Inflammatory macrophage treated with lipopolysaccharide for 4 hours (primary cell): ENCODE measurements at regions not wholly inside any gene's neighbourhood (a gene's known extent, or its start where the extent isn't known, plus 50 kb on each side); places are given as distances from the start of the nearest gene placed in this dataset.
"Not testable (repeated sequence)": the region's sequence is repeated elsewhere in the genome, so short reads cannot be mapped to it uniquely, and the experiment has no call there.

Experiments used
- DNase-seq: peaks from one replicate; pipeline ENCODE4 v3.0.0-alpha.2; 2020

GRCh38 chr18:35770376-35771014, 189.0 kb downstream of the GALNT1 start:
- peak; percentile 51 for DNase-seq

DNA sequence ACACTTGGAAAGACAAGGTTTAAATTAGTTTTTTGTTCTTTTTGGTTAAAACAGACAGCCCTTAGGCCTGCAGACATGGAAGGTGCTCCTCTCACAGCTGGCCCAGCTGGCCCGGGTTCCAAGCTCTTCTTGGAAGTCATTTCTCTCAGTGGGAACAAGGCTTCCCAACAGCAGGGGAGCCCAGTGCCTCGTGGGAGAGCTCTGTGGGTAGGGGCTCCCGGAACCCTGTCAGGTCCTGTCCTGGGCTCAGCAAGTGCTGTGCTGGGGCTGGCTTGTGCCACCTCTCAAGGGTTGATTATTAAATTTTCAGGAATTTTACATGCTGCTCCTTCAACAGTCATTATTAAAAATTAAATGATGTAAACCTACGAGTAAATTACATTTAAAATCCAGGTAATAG, 189.6 kb downstream of the GALNT1 start:
- DNase-seq = no peak

GRCh38 chr18:35775887-35776286, 194.3 kb downstream of the GALNT1 start:
- no peak for DNase-seq

DNA sequence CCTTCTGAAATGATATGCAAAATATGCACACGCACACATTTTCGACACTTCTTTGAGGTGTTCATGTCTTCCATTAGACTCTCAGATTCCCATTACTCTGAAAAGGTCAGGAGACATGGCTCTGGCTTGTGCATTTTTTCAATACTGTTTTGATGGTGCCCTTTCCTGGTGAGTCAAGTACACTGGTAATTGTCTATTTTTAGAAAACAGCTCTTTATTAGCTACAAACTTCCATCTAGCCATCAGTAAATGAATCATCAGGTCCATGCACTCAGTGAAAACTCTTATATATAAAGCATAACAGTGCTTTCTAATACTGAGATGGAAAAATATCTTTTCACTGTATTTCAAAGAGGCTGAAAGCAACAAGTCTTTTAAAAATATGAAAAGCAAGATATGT, 194.9 kb downstream of the GALNT1 start:
- DNase-seq = no peak

DNA sequence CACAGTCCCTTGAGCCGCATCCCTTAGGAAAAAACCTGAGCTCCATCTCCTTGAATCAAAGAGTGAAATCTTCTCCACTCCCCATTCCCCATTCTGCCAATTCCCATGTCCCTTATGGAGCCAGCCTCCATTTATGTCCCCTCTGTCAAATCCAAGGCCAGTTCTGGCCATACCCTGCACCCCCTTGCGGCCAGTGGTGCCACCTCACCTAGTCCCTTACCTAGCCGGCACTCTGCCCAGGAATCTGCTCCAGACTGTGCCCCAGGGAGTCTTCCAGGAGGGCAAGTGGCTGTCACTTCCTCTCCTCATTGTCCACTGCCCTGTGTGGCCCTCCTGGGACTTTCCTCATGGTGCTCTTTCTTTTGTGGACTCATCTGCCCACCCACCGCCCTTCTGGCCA, 195.4 kb upstream of the RMP24 start:
- DNase-seq = no peak

DNA sequence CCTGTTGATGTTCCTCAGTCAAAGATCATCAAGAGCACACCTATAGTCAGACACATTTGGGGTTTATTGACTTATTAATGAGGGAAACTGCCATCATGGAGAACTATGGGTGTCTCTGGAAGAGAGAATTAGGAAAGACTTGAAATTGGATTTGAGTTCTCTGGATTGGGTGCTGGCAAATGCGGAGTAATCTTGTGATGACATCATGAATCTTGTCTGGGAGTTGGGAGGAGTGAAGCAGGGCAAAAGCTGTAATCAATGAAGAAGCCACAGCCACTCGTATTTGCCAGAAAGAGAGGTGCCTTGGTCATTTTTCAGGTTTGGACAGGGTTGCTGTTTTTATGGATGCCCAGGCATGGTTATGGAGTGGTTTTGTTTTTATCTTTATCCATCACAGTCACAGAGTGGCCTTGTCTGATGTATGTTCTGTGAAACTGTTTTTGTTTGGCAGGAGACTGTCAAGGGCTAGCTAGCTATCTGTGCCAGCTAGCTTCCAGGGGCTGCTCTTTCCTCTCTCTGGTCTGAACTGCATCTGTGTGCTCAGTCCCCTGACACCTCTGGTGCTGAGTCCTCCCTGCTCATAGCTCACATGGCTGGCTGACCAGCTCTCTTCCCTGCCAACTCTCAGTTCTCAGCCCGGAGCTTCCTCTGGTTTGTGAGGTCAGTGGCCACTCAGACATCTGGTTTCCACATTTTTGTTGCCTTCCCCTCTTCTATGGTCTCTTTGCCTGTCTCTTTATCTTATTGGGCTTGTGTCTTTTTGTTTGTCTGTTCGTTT, 193.4 kb upstream of the RMP24 start:
- DNase-seq = no peak

- no peak for DNase-seq
Measured at GRCh38 chr18:35780937-35781336, 191.5 kb upstream of the RMP24 start.

- DNase-seq = no peak
Measured at GRCh38 chr18:35782926-35783325, 189.6 kb upstream of the RMP24 start.

DNA sequence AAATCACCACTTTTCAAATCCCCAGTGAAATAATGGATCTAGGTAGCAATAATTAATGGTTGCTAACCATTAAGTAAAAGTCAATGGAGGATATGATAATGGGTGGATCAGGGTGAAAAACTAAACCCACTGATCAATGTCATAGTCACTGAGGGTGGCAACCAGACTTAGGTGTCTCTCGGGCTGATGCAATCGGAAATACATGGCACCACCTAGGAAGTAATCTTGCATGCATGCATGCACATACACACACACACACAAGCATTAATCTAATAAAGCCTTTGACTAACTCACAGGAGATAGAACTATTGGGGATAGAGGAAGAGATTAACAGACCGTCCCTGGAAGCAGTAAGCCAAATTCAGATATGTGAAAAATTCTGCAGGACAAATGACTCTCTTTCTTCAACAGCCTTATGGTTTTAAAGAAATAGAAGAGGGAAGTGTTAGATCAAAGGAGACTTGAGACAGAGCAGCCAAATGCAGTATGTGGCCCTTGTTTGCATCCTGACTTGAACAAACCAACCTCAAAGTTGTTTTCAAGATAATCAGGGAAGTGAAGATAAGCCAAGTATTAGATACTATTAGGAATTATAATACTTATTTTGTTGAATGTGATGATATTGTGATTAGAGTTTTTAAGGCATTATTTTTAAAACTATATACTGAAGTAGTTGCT, 186.0 kb upstream of the RMP24 start:
- no peak for DNase-seq

DNA sequence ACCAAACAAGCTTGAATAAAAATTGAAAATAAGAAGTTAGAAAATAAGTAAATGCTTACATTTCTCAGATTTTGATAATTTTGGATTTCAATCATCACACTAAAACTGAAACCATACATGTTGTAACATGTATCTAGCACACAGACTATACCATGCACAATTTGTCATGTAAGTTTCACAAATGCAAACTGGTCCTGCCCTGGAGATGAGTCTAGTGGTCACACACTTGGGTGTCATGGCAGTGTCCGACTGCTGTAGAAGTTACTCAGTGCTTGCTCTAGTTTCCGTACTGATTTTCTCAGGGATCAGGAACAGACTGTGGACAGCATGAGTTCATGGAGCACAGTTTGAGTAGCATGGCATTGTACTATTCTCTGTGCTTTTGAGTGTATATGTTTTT, 182.9 kb upstream of the RMP24 start:
- no peak for DNase-seq

GRCh38 chr18:35797948-35798347, 174.5 kb upstream of the RMP24 start:
- no peak for DNase-seq

- no peak for DNase-seq
Measured at GRCh38 chr18:35803551-35803950, 168.9 kb upstream of the RMP24 start.

DNA sequence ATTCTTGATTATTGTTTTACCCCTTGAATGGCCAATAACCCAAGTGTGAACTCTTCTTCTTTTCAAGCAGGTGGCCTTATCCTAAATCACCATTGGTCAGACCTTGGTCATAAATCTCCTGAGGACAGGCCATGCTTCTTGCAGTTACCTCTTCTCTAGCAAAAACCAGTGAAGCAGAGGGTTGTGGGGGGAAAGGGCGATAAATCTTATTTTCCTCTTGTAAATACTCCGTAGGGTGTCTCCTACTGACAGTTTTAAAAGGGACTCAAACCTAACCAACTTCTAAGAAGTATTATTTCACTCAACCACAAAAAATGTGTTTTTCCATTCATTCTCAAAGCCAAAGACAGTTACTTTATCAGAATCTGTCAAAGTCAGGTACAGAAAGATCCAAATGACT, 168.1 kb upstream of the RMP24 start:
- DNase-seq = no peak

- no peak for DNase-seq
Measured at GRCh38 chr18:35807811-35808335, 164.6 kb upstream of the RMP24 start.

- DNase-seq = peak; percentile 52
Measured at GRCh38 chr18:35808796-35809195, 163.7 kb upstream of the RMP24 start.

GRCh38 chr18:35810520-35810919, 162.0 kb upstream of the RMP24 start:
- peak; percentile 70 for DNase-seq

DNA sequence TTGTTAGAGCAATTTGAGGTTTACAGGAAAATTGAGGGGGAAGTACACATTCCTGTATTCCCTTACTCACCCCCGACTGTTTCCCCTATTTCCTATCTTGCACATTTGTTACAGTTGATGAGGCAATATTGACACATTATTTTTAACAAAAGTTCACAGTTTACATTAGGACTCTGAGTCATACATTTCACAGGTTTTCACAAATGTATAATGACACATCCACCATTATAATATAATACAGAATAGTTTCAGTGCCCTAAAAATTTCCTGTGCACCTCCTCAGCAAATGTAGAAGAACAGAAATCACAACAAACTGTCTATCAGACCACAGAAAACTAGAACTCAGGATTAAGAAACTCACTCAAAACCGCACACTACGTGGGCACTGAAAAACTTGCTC, 160.6 kb upstream of the RMP24 start:
- DNase-seq = peak; percentile 96

DNA sequence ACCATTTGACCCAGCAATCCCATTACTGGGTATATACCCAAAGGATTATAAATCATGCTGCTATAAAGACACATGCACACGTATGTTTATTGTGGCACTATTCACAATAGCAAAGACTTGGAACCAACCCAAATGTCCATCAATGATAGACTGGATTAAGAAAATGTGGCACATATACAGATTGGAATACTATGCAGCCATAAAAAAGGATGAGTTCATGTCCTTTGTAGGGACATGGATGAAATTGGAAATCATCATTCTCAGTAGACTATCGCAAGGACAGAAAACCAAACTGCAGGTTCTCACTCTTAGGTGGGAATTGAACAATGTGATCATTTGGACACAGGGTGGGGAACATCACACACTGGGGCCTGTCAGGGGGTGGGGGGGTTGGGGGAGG, 157.5 kb upstream of the RMP24 start:
- DNase-seq = not testable (repeated sequence)

- DNase-seq = no peak
Measured at GRCh38 chr18:35816003-35816402, 156.5 kb upstream of the RMP24 start.

- no peak for DNase-seq
Measured at GRCh38 chr18:35817604-35818352, 154.7 kb upstream of the RMP24 start.

GRCh38 chr18:35818353-35818667, 154.2 kb upstream of the RMP24 start:
- DNase-seq = no peak

DNA sequence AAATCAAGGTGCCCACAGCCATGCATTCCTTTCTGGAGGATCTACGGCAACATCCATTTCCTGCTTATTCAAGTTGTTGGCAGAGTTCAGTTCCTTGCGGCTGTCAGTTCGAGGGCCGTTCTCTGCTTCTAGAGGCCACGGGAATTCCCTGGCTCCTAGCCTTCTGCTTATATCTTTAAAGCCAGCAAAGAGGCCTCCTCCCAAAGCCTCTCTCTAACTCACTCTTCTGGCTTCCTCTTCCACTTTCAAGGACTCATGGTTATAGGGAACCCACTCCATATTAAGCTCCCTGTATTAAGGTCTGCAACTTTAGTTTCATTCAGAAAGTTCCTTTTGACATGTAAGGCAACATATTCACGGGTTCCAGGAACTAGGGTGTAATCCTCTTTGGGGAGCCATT, 150.1 kb upstream of the RMP24 start:
- DNase-seq = peak; percentile 79

DNA sequence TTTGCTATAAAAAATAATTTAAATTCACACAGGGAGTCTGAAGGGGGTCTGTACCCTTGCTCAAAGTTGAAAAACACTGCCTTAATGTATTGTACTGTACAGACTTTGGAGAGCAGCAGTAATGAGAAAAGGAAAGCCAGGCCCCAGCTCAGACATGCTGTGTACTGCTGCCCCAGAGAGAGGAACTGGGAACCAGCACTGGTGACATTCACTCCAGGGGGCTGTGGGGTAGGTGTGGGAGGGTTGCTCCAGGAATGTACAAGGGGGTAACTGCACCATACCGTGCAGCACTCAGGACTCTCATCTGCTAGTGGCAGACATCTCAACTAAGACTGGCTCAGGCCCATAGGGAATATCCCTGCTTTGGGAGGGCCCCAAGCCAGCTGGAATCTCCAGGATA, 146.0 kb upstream of the RMP24 start:
- DNase-seq = no peak
